GM12874 (cell line): ENCODE measurements at regions not wholly inside any gene's neighbourhood (a gene's known extent, or its start where the extent isn't known, plus 50 kb on each side); places are given as distances from the start of the nearest gene placed in this dataset.

Source experiments
- CTCF ChIP-seq: IDR thresholded peaks from 2 replicates; pipeline ENCODE4 v1.5.1; 2011; ENCODE audit warnings: low read depth, mild to moderate bottlenecking, control low read depth, low read length, moderate library complexity; ENCODE audit not compliant: insufficient read depth

- TF ChIP-seq CTCF: no peak
Measured at GRCh38 chr10:131829156-131829930, 71.5 kb upstream of the PPP2R2D start.

- no peak for TF ChIP-seq CTCF
Measured at GRCh38 chr10:131830446-131831130, 70.2 kb upstream of the PPP2R2D start.

GRCh38 chr10:131831561-131831960 is 69.2 kb upstream of the PPP2R2D start:
- TF ChIP-seq CTCF: no peak

GRCh38 chr10:131832056-131832685 is 68.6 kb upstream of the PPP2R2D start:
- no peak for TF ChIP-seq CTCF

GRCh38 chr10:131833013-131833412 is 67.8 kb upstream of the PPP2R2D start:
- no peak for TF ChIP-seq CTCF

- no peak for TF ChIP-seq CTCF
Measured at GRCh38 chr10:131833446-131834080, 67.2 kb upstream of the PPP2R2D start.
